ENCODE measurements at regions not wholly inside any gene's neighbourhood (a gene's known extent, or its start where the extent isn't known, plus 50 kb on each side); places are given as distances from the start of the nearest gene placed in this dataset.

DNA sequence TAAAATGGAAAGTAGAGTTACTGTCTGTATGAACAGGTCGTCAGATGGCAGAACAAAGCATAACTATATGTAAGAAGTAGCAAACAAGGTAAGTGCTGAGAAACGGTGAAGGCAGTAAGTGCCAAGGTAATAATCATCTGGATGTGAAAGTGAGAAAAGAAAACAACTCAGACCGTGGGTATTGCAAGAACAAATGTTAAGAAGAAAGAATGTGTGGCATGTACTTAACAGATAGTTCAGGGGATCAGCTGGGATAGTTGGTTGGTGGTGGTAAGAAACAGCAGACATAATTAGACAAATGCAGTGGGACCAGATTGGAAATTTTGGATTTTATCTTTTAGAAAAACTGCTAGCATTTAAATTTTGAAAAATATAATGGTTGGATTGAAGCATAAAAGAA is 375.8 kb upstream of the NXPH2 start:
- FAIRE-seq (no peak), ATAC-seq (no peak)
- TF ChIP-seq ZNF766 (CRISPR knock-in tag; conservative IDR thresholded peaks at IDR 0.05), result no peak
- TF ChIP-seq SRSF1 (IDR thresholded peaks at IDR 0.05; ENCODE audit: low read depth, low read length), result no peak
- no peak for TF ChIP-seq SIRT6 (IDR thresholded peaks at IDR 0.05; ENCODE audit: low read depth, low read length)
- no peak for TF ChIP-seq L3MBTL2 (IDR thresholded peaks at IDR 0.05)
- no peak for TF ChIP-seq ZNF311 (CRISPR knock-in tag; IDR thresholded peaks at IDR 0.05)
- TF ChIP-seq, protein P1, sequence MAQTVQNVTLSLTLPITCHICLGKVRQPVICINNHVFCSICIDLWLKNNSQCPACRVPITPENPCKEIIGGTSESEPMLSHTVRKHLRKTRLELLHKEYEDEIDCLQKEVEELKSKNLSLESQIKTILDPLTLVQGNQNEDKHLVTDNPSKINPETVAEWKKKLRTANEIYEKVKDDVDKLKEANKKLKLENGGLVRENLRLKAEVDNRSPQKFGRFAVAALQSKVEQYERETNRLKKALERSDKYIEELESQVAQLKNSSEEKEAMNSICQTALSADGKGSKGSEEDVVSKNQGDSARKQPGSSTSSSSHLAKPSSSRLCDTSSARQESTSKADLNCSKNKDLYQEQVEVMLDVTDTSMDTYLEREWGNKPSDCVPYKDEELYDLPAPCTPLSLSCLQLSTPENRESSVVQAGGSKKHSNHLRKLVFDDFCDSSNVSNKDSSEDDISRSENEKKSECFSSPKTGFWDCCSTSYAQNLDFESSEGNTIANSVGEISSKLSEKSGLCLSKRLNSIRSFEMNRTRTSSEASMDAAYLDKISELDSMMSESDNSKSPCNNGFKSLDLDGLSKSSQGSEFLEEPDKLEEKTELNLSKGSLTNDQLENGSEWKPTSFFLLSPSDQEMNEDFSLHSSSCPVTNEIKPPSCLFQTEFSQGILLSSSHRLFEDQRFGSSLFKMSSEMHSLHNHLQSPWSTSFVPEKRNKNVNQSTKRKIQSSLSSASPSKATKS (CRISPR knock-in tag; IDR thresholded peaks at IDR 0.05), result no peak
- no peak for TF ChIP-seq PTRF (tag; IDR thresholded peaks at IDR 0.05)
- TF ChIP-seq WHSC1 (IDR thresholded peaks at IDR 0.05; ENCODE audit: low read length), result no peak
- no peak for TF ChIP-seq CBFA2T3 (IDR thresholded peaks at IDR 0.05)
- TF ChIP-seq, protein P2, sequence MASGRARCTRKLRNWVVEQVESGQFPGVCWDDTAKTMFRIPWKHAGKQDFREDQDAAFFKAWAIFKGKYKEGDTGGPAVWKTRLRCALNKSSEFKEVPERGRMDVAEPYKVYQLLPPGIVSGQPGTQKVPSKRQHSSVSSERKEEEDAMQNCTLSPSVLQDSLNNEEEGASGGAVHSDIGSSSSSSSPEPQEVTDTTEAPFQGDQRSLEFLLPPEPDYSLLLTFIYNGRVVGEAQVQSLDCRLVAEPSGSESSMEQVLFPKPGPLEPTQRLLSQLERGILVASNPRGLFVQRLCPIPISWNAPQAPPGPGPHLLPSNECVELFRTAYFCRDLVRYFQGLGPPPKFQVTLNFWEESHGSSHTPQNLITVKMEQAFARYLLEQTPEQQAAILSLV (tag; IDR thresholded peaks at IDR 0.05), result no peak

More for the DNA sequence above, 375.8 kb upstream of the NXPH2 start:
- Histone ChIP-seq H4K20me1 (replicated peaks; ENCODE audit: control insufficient read depth, insufficient read depth, low read length) (no peaks in the 10 kb centered on the region), H2AFZ (ENCODE audit: low read depth, low read length) (no peak overlapping the region), H3K27me3 (ENCODE audit: control insufficient read depth in 2 of 2, insufficient read depth in 2 of 2, low read length in 2 of 2) (no peaks in the 10 kb centered on the region), H3K9me3 (replicated peaks; ENCODE audit: control insufficient read depth, insufficient read depth, low read depth, low read length) (no peaks in the 10 kb centered on the region), H3K4me2 (ENCODE audit: insufficient read depth, low read length) (no peak overlapping the region), H3K9me1 (ENCODE audit: control insufficient read depth, insufficient read depth, low read length) (no peaks in the 10 kb centered on the region), H3K4me1 (replicated peaks in 1 of 2; ENCODE audit: control insufficient read depth in 2 of 2, insufficient read depth in 2 of 2, low read length in 2 of 2) (no peaks in the 10 kb centered on the region), H3K79me2 (ENCODE audit: control insufficient read depth, insufficient read depth, low read length) (no peaks in the 10 kb centered on the region), H3K4me3 (no peak overlapping the region), H3K27ac (ENCODE audit: extremely low read depth, low read depth, low read length) (no peak overlapping the region), H3K36me3 (ENCODE audit: control insufficient read depth, insufficient read depth, low read length) (no peaks in the 10 kb centered on the region), H3K9ac (ENCODE audit: insufficient read depth in 1 of 2, low read depth in 2 of 2, low read length in 2 of 2) (no peak overlapping the region)
- DNase-seq (ENCODE audit: extremely low read depth in 1 of 4, low spot score in 3 of 4), result no peak
- intact Hi-C loops (cut with micrococcal nuclease) (no loop called here), in situ Hi-C loops (cut with MboI) (no loop called here)
- POLR2A ChIA-PET, result no interaction called here
- WGBS (ENCODE audit: insufficient coverage, low coverage, missing lambda C conversion rate), result 0% methylated on average over 3 of the region's 3 CpGs
- CTCF ChIA-PET (ENCODE audit: low intra/inter-chr PET ratio), result no interaction called here
- no TSS peak for BruUV-seq (replicated peaks)
